ENCODE measurements at regions not wholly inside any gene's neighbourhood (a gene's known extent, or its start where the extent isn't known, plus 50 kb on each side); places are given as distances from the start of the nearest gene placed in this dataset.

DNA sequence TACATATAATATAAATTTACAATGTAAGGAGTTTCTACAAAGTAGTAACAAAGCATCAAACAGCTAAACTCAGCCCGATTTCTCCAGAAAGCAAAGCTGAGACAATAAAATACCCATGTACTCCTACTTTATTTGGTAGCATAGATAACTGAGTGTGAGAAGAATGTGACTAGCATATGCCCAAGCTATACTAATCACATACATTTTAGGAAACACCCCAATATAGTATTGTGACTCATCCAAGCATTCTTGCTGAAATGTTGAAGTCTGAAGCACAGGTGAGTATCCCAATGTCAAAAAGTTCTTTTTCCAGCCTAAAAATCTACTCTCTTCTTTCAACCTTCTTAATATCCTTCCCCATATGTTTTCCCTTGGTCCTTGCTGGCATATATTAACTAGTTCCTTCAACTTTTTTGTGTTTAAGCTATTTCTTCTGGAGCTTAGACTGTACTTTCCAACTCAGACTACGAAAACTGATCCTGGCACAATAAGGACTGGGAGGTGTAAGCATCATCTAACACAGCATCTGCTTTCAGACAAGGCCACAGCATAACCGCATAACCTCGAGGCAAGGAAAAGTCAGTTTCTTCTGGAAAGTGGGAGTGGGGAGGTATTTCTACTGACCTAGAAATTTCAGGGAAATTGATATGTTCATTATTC, 163.0 kb upstream of the RNPC3 start:
- H3K27me3 ChIP-seq: no peaks in the 10 kb centered on the region
- TF ChIP-seq CTCF (IDR thresholded peaks at IDR 0.05) (no peak), POLR2A (IDR thresholded peaks at IDR 0.05) (no peak), POLR2AphosphoS5 (IDR thresholded peaks at IDR 0.05) (no peak), EP300 (IDR thresholded peaks at IDR 0.05) (no peak)
- H3K36me3 ChIP-seq: no peaks in the 10 kb centered on the region
- intact Hi-C loops (cut with DNase I): no loop called here
- WGBS, 2 donors: 80 to 89% methylated on average over 4 of the region's 4 CpGs
- DNase-seq: no peak
- no peaks in the 10 kb centered on the region for H3K4me1 ChIP-seq
- H3K27ac ChIP-seq: no peak overlapping the region
- no peaks in the 10 kb centered on the region for H3K9me3 ChIP-seq
- no peak overlapping the region for H3K4me3 ChIP-seq

DNA sequence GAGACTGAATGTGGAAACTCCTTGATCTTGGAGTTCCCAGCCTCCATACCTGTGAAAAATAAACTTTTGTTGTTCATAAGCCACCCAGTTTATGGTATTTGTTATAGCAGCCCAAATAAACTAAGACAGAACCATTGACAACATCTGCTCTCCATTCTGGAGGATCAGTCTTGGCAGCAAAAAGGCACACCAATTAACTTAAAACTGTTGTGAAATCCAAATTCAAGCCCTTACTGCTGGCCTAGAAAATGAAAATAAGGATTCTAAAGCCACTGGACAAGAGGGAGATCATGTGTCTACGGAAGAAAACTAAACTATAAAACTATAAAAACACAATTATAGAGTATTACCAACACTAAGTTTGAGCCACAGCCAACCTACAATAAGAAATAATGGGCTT, 172.1 kb upstream of the RNPC3 start:
- Histone ChIP-seq H3K9me3 (no peaks in the 10 kb centered on the region), H3K36me3 (no peaks in the 10 kb centered on the region), H3K27me3 (no peaks in the 10 kb centered on the region), H3K27ac (no peak overlapping the region), H3K4me3 (no peak overlapping the region), H3K4me1 (no peaks in the 10 kb centered on the region)
- DNase-seq: no peak
- TF ChIP-seq EP300 (IDR thresholded peaks at IDR 0.05) (no peak), POLR2A (IDR thresholded peaks at IDR 0.05) (no peak), CTCF (IDR thresholded peaks at IDR 0.05) (no peak), POLR2AphosphoS5 (IDR thresholded peaks at IDR 0.05) (no peak)
- intact Hi-C loops (cut with DNase I): no loop called here
- 48 to 79% methylated on average over 1 of the region's 1 CpG for WGBS, 2 donors

GRCh38 chr1:103348136-103348535, 177.4 kb upstream of the RNPC3 start:
- TF ChIP-seq POLR2AphosphoS5 (IDR thresholded peaks at IDR 0.05) (no peak), CTCF (IDR thresholded peaks at IDR 0.05) (no peak), POLR2A (IDR thresholded peaks at IDR 0.05) (no peak), EP300 (IDR thresholded peaks at IDR 0.05) (no peak)
- 19 to 55% methylated on average over 1 of the region's 1 CpG for WGBS, 2 donors
- Histone ChIP-seq H3K4me1 (no peaks in the 10 kb centered on the region), H3K27ac (no peak overlapping the region), H3K4me3 (no peak overlapping the region), H3K36me3 (no peaks in the 10 kb centered on the region), H3K27me3 (no peaks in the 10 kb centered on the region), H3K9me3 (no peaks in the 10 kb centered on the region)
- intact Hi-C loops (cut with DNase I): no loop called here
- DNase-seq: no peak

- intact Hi-C loops (cut with DNase I): no loop called here
- Histone ChIP-seq H3K9me3 (no peaks in the 10 kb centered on the region), H3K27ac (no peak overlapping the region), H3K36me3 (no peaks in the 10 kb centered on the region), H3K4me3 (no peak overlapping the region), H3K27me3 (no peaks in the 10 kb centered on the region), H3K4me1 (no peaks in the 10 kb centered on the region)
- no peak for DNase-seq
- TF ChIP-seq EP300 (IDR thresholded peaks at IDR 0.05) (no peak), CTCF (IDR thresholded peaks at IDR 0.05) (no peak), POLR2AphosphoS5 (IDR thresholded peaks at IDR 0.05) (no peak), POLR2A (IDR thresholded peaks at IDR 0.05) (no peak)
- WGBS, 2 donors: 69 to 82% methylated on average over 3 of the region's 3 CpGs
Measured at GRCh38 chr1:103344930-103345329, 180.6 kb upstream of the RNPC3 start.

DNA sequence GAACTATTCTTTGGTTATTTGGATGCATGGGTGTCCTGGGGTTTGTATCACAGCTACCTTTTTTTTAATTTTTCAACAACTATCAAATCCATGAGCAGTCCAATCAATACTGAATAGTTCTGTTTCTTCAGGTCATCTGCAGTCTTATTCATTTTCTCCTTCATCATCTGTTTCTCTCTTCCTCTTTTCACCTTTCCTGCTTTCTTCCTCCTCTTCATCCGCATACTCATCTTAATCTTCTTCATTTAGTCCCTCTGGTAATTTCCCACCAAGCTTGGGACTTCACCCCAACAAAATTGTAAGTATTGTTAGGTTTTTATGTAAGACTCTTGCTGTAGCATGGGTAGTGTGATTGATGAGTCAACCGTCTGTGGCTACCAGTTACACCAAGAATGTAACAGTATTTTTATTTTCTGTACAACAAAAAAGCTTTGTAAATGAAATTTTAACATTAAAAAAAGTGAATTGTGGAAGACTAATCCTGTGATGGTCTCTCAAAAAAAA, 184.1 kb upstream of the RNPC3 start:
- no peak for DNase-seq
- Histone ChIP-seq H3K9me3 (no peaks in the 10 kb centered on the region), H3K36me3 (no peaks in the 10 kb centered on the region), H3K27me3 (no peaks in the 10 kb centered on the region), H3K4me3 (no peak overlapping the region), H3K4me1 (no peaks in the 10 kb centered on the region), H3K27ac (no peak overlapping the region)
- intact Hi-C loops (cut with DNase I): no loop called here
- TF ChIP-seq POLR2A (IDR thresholded peaks at IDR 0.05) (no peak), POLR2AphosphoS5 (IDR thresholded peaks at IDR 0.05) (no peak), CTCF (IDR thresholded peaks at IDR 0.05) (no peak), EP300 (IDR thresholded peaks at IDR 0.05) (no peak)
- WGBS, 2 donors: 87 to 91% methylated on average over 2 of the region's 2 CpGs

Data from sigmoid colon (tissue), 6 donors.